ENCODE measurements at regions not wholly inside any gene's neighbourhood (a gene's known extent, or its start where the extent isn't known, plus 50 kb on each side); places are given as distances from the start of the nearest gene placed in this dataset.

- TF ChIP-seq EZH2 (IDR thresholded peaks at IDR 0.05; ENCODE audit: borderline replicate concordance): no peak
- TF ChIP-seq CTCF (IDR thresholded peaks at IDR 0.05; ENCODE audit: poor library complexity): no peak
- no peak for TF ChIP-seq EZH2phosphoT487 (IDR thresholded peaks at IDR 0.05; ENCODE audit: low read depth, severe bottlenecking, unreplicated experiment)
These were observed 895.1 kb downstream of the TLE1 start for GRCh38 chr9:80794197-80794596.

Data from hepatocyte (in vitro differentiated cells).